ENCODE measurements at regions not wholly inside any gene's neighbourhood (a gene's known extent, or its start where the extent isn't known, plus 50 kb on each side); places are given as distances from the start of the nearest gene placed in this dataset.

- DNase-seq (ENCODE audit: low spot score) = no peak
- H3K4me1 Mint-ChIP-seq = peaks cover 3% of the 10 kb centered on the region
These were observed 299.8 kb upstream of the KITLG start for GRCh38 chr12:88880051-88880450.

GRCh38 chr12:88878295-88878694 lies 298.0 kb upstream of the KITLG start:
- Mint-ChIP-seq H3K9me3 (no peaks in the 10 kb centered on the region), H3K27me3 (ENCODE audit: insufficient read depth, low read depth) (no peaks in the 10 kb centered on the region), H3K4me1 (peaks cover 3% of the 10 kb centered on the region), H3K27ac (no peak overlapping the region), H3K36me3 (no peaks in the 10 kb centered on the region), H3K4me3 (no peak overlapping the region)
- Histone ChIP-seq H3K27ac (no peak overlapping the region), H3K9ac (no peak overlapping the region), H3K79me2 (ENCODE audit: low read depth) (no peaks in the 10 kb centered on the region), H4K20me1 (ENCODE audit: low read depth) (no peaks in the 10 kb centered on the region), H3K4me1 (no peaks in the 10 kb centered on the region), H3K36me3 (no peaks in the 10 kb centered on the region), H2AFZ (replicated peaks) (no peak overlapping the region), H3K9me3 (ENCODE audit: low read depth) (no peaks in the 10 kb centered on the region), H3K4me2 (no peak overlapping the region), H3K27me3 (no peaks in the 10 kb centered on the region), H3K4me3 (no peak overlapping the region), H3F3A (ENCODE audit: low read depth) (no peaks in the 10 kb centered on the region)
- TF ChIP-seq, protein P1, sequence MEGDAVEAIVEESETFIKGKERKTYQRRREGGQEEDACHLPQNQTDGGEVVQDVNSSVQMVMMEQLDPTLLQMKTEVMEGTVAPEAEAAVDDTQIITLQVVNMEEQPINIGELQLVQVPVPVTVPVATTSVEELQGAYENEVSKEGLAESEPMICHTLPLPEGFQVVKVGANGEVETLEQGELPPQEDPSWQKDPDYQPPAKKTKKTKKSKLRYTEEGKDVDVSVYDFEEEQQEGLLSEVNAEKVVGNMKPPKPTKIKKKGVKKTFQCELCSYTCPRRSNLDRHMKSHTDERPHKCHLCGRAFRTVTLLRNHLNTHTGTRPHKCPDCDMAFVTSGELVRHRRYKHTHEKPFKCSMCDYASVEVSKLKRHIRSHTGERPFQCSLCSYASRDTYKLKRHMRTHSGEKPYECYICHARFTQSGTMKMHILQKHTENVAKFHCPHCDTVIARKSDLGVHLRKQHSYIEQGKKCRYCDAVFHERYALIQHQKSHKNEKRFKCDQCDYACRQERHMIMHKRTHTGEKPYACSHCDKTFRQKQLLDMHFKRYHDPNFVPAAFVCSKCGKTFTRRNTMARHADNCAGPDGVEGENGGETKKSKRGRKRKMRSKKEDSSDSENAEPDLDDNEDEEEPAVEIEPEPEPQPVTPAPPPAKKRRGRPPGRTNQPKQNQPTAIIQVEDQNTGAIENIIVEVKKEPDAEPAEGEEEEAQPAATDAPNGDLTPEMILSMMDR (IDR thresholded peaks at IDR 0.05) = no peak
- TF ChIP-seq EZH2 (IDR thresholded peaks at IDR 0.05) (no peak), EZH2phosphoT487 (IDR thresholded peaks at IDR 0.05) (no peak)
- DNase-seq (ENCODE audit: low spot score) = no peak

More at GRCh38 chr12:88880051-88880450, 299.8 kb upstream of the KITLG start:
- no peak overlapping the region for H3K27ac Mint-ChIP-seq
- H3K4me3 Mint-ChIP-seq = no peak overlapping the region
- H3K9me3 Mint-ChIP-seq = no peaks in the 10 kb centered on the region
- H3F3A ChIP-seq (ENCODE audit: low read depth) = no peaks in the 10 kb centered on the region
- H3K9me3 ChIP-seq (ENCODE audit: low read depth) = no peaks in the 10 kb centered on the region
- TF ChIP-seq EZH2phosphoT487 (IDR thresholded peaks at IDR 0.05) (no peak), EZH2 (IDR thresholded peaks at IDR 0.05) (no peak)
- TF ChIP-seq, protein P1 (IDR thresholded peaks at IDR 0.05) = no peak
- H3K27me3 Mint-ChIP-seq (ENCODE audit: insufficient read depth, low read depth) = no peaks in the 10 kb centered on the region
- no peaks in the 10 kb centered on the region for H3K27me3 ChIP-seq
- H3K36me3 Mint-ChIP-seq = no peaks in the 10 kb centered on the region
- no peak overlapping the region for H3K4me3 ChIP-seq
- H3K4me1 ChIP-seq = no peaks in the 10 kb centered on the region
- no peak overlapping the region for H3K4me2 ChIP-seq
- H4K20me1 ChIP-seq (ENCODE audit: low read depth) = no peaks in the 10 kb centered on the region
- no peak overlapping the region for H2AFZ ChIP-seq (replicated peaks)
- no peaks in the 10 kb centered on the region for H3K79me2 ChIP-seq (ENCODE audit: low read depth)
- H3K36me3 ChIP-seq = no peaks in the 10 kb centered on the region
- no peak overlapping the region for H3K9ac ChIP-seq
- H3K27ac ChIP-seq = no peak overlapping the region

DNA sequence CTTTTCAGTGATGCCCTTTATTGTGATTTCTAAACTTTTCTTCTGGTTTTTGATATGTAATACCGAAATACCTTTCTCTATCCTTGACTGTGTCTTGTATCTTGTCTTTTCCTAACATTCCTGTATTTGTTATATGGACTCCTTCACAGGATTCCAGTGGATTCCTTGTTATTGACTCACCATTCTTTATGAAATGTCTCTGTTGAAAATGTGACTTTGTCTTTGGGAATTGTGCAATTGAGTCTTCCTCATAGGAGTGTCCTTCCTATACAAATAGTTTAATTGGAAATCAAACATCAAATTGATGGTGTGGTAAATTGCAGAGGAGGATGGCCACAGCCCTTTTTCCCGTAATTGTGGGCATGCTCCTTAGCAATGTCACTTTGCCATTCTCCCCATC lies 296.6 kb upstream of the KITLG start:
- Histone ChIP-seq H3K4me2 (no peak overlapping the region), H3K27me3 (no peaks in the 10 kb centered on the region), H3K4me3 (no peak overlapping the region), H2AFZ (replicated peaks) (no peak overlapping the region), H3K36me3 (no peaks in the 10 kb centered on the region), H3K27ac (no peak overlapping the region), H3K4me1 (no peaks in the 10 kb centered on the region), H3K9me3 (ENCODE audit: low read depth) (no peaks in the 10 kb centered on the region), H3K79me2 (ENCODE audit: low read depth) (no peaks in the 10 kb centered on the region), H3F3A (ENCODE audit: low read depth) (no peaks in the 10 kb centered on the region), H3K9ac (no peak overlapping the region), H4K20me1 (ENCODE audit: low read depth) (no peaks in the 10 kb centered on the region)
- H3K4me1 Mint-ChIP-seq = peaks cover 3% of the 10 kb centered on the region
- no peak for DNase-seq (ENCODE audit: low spot score)
- TF ChIP-seq EZH2phosphoT487 (IDR thresholded peaks at IDR 0.05) (no peak), EZH2 (IDR thresholded peaks at IDR 0.05) (no peak)
- TF ChIP-seq, protein P1 (IDR thresholded peaks at IDR 0.05) = no peak
- no peaks in the 10 kb centered on the region for H3K36me3 Mint-ChIP-seq
- no peak overlapping the region for H3K4me3 Mint-ChIP-seq
- no peak overlapping the region for H3K27ac Mint-ChIP-seq
- peaks cover 2% of the 10 kb centered on the region for H3K27me3 Mint-ChIP-seq (ENCODE audit: insufficient read depth, low read depth)
- no peaks in the 10 kb centered on the region for H3K9me3 Mint-ChIP-seq
